ENCODE measurements at regions not wholly inside any gene's neighbourhood (a gene's known extent, or its start where the extent isn't known, plus 50 kb on each side); places are given as distances from the start of the nearest gene placed in this dataset.

DNA sequence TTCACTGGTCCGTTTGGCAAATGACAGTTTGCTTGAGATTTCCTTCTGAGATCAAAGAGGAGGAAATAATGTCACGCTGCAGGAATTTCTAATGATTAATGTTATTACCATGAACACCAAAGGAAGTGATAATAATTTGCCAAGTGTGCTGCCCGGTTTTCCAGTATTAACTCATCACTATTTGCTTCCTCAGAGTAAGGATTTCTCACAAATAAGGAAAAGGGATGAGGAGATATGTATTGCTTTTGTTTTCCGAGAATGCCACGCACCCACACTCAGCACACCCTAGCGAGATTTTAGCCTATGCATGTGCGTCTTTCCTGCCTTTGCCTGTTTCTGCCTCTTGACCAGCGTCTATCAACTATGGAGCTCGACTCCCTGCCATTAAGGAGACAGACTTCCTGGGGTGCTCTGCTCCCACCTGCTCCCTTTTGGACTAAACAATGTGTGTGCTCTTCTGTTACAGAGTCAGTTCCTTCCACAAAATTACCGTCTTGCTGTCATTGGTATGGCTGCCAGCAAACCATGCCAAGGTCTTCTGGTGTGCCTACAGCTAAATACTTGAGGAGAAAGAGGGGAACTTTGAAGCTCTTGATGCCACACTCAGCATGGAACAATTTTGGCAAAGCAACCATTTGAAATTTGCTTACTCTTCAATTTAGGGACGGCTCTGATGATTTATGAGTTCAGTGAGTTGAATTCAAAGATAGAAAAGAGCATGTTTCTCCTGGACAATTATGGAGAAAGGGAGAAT is 393.1 kb upstream of the ZFP42 start:
- DNase-seq (ENCODE audit: insufficient read length, low spot score) (no peak), FAIRE-seq (no peak)
- no peak for TF ChIP-seq POLR2A (IDR thresholded peaks at IDR 0.05; ENCODE audit: low read depth, low read length)

DNA sequence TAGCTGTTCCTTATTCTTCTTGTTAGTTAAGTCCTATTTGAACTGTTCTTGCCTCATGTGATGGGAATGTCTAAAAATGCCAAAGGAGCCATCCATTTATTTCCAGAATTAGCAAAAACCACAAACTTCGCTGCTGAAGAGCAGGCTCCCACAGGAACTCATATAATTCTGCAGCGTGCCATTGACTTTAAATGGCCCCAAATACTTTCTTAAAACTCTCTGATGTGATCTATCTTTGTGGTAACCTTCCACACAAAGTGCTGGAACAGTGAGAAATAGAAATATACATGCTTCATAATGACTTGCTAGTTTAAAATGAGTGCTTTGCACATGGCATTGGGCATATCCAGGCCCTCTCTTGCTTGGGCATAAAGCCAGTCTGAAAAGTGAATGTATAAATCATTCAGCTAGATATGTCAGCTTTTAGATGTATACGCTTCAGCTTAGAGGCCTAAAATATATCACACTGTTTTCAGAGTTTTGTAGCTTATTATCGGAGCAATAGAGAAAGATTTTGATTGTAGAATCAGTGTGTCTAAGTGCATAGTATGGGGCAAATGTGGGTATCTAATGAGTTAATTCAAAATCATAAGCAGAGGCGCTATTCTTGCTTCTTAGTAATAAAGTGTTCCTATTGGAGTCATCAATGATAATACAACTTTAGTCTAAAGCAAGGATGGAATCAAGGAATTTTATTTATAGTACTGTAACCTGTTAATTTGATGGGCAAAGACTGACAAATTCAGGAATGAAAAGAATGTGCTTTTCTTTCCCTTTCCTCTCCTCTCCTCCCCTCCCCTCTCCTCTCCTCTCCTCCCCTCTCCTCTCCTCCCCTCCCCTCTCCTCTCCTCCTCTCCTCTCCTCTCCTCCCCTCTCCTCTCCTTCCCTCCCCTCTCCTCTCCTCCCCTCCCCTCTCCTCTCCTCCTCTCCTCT is 392.2 kb upstream of the ZFP42 start:
- DNase-seq (ENCODE audit: insufficient read length, low spot score), result no peak
- no peak for TF ChIP-seq POLR2A (IDR thresholded peaks at IDR 0.05; ENCODE audit: low read depth, low read length)
- no peak for FAIRE-seq

DNA sequence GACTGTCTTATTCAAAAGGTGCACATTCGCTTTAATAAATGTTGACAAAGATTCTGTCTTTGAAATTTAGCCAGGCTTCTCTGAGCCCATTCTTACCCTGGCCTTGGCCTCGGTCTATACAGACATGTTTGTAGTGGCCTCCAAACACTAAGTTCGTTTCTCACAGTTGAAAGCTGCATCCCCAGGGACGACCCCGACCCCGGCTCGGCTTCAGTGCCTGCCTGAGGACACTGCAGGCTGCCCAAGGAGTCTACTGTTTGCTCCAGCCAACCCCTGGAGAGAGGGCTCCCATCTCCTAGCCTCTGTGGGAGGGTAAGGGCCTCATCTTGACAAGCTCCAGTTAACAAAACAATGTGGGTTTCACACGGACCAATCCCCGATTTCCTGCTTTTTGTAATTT is 390.6 kb upstream of the ZFP42 start:
- FAIRE-seq (no peak), DNase-seq (ENCODE audit: insufficient read length, low spot score) (no peak)
- no peak for TF ChIP-seq POLR2A (IDR thresholded peaks at IDR 0.05; ENCODE audit: low read depth, low read length)

DNA sequence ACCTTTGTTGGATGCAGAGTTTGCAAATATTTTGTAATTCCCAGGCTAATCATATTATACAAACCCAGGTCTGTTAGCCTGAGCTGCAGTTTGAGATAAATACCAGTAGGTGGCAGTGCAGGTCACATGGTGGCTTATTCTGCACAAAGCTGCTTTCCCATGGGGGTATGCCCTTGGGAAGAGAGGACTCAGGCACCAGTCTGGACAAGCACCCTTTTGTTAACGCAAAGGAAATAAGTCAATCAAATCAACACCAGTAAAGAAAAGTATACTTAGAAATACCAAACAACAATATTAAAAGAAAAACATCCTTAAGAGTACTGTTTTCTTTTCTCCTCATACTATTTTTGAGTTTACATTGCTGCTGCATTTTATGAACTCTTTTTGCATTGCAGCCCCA is 389.0 kb upstream of the ZFP42 start:
- no peak for TF ChIP-seq POLR2A (IDR thresholded peaks at IDR 0.05; ENCODE audit: low read depth, low read length)
- FAIRE-seq (no peak), DNase-seq (ENCODE audit: insufficient read length, low spot score) (peak; percentile 15)

DNA sequence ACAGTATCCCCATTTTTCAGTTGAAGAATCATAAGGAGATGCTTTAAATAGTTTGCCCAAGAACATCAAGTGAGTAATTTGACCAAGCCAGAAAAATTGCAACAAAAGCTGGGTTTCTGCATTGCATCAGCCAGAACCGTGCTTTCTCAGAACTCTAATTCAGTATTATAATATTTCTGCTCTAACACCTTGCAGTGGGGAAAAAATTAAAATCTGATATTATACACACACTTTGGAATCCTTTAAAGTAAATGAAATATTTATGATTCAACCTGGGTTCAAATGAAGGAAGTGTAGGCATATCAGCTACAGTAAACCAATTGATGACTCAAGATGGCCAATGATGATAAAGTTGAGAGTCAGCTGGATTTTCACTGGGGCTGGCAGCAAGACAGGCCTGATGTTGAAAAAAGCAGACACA is 387.6 kb upstream of the ZFP42 start:
- TF ChIP-seq POLR2A (IDR thresholded peaks at IDR 0.05; ENCODE audit: low read depth, low read length), result no peak
- DNase-seq (ENCODE audit: insufficient read length, low spot score) (no peak), FAIRE-seq (no peak)

DNA sequence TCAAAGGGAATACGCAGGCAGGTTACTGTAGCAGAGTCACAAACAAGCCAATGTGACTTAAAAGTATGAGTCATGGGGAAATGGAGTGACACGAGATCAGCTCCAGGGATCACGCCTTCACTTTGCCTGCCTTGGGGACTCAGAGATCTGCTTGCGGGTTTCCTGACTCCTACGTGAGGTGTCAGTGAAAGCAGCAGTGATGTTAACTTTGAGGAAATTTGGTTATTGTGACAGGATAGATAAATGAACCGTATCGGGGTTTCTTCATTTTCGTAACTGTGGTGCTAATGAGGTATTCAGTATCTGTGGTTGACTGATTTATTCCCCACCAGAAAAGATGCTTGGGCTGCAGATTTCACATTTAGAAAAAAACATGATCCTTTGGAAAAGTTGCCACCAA is 383.3 kb upstream of the ZFP42 start:
- no peak for DNase-seq (ENCODE audit: insufficient read length, low spot score)
- no peak for TF ChIP-seq POLR2A (IDR thresholded peaks at IDR 0.05; ENCODE audit: low read depth, low read length)
- no peak for FAIRE-seq

DNA sequence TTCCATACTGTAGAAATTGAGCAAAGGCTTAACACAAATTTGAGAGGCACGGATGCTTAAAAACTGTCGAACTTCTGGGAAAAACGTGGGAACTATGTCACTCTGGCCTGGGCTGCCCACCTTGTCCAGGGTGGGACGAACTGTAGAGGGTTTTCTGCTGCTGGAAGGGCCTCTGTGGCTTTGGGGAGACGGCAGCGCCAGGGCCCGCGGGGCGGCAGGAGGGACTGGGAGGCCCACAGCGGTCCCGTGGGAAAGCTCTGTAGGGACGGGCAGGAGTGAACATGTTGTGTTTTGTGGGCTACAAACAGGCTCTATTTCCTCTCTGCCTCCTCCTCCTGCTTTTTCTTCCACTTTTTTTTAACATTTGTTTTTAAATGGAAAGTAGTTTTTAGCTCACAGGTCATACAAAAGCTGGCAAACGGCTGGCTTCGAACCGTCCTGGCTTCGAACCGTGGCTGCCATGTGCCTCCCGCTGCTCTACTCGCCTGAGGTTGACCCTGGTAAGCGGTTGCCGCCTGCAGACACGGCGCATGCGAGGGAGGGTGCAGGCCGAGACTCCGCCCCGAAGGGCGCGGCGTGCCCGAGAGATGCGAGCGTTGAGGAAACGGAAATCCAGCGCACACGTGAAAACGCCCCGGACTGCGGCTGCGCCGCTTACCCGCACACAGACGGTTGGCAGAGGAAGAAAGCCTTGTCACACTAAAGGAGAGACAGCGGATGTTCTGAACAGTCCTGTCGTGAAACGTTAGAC is 382.3 kb upstream of the ZFP42 start:
- FAIRE-seq, result no peak
- DNase-seq (ENCODE audit: insufficient read length, low spot score), result no peak
- no peak for TF ChIP-seq POLR2A (IDR thresholded peaks at IDR 0.05; ENCODE audit: low read depth, low read length)

DNA sequence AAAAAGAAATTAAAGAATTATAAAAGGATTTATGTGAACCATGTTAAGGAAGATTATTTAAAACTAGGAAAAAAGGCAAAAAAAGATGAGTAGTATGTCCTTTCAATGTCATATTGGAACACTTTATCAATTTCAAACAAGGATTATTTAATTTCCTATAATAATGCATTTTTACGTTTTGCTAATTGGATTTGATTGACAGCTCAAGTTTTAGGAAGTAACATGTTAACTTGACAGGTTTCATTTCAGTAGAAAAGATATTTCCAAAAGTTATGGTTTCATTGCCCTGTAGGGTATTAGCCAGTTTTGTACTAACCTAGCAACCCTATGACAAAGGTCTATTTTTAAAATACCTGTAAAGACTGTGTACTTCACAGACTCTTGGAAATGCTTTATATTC is 379.6 kb upstream of the ZFP42 start:
- FAIRE-seq (no peak), DNase-seq (ENCODE audit: insufficient read length, low spot score) (no peak)
- TF ChIP-seq POLR2A (IDR thresholded peaks at IDR 0.05; ENCODE audit: low read depth, low read length), result no peak

DNA sequence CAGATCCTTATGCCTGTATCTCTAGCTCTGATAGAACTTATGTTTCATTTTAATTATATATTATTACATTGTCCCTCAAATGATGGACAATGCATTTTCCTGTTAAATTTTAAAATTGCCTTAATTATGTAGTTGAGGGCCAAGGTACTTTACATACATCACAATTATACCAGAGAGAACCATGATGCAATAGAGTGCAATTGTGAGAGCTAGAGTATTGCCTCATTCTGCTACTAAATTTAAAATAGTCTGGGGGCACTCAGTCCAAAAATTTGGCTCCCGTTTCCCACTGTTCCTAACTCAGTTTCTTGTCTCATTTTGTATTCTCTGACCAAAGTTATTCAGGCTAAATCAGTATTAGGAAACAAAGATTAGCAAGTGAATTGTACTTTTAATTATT is 378.5 kb upstream of the ZFP42 start:
- no peak for TF ChIP-seq POLR2A (IDR thresholded peaks at IDR 0.05; ENCODE audit: low read depth, low read length)
- DNase-seq (ENCODE audit: insufficient read length, low spot score) (no peak), FAIRE-seq (no peak)

DNA sequence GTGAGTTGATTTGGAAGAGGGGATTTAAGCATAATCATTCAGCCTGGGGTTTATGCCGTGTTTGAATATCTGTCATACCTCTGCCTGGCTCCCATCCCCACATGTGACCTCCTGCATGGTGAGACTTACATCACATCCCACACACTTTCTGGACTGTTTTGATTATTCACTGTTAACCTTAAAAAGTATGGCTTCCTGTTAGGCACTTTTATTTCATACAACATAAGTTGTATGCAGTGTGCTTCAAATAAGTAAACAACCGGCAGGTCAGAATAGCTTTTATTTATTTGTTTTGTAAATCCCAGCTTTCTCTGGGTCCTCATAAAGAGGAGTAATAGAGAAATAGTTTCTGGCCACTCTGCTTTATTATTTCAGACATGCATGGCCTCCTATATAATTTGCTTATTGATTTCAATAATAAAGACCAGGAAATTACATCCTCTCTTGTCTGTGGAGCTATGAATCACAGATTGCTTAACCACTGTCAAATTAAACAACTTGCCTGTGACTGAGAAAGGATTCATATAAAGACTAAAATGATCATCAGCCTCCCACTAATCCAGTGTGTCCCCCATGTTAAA is 376.8 kb upstream of the ZFP42 start:
- no peak for DNase-seq (ENCODE audit: insufficient read length, low spot score)
- no peak for TF ChIP-seq POLR2A (IDR thresholded peaks at IDR 0.05; ENCODE audit: low read depth, low read length)
- FAIRE-seq, result no peak

DNA sequence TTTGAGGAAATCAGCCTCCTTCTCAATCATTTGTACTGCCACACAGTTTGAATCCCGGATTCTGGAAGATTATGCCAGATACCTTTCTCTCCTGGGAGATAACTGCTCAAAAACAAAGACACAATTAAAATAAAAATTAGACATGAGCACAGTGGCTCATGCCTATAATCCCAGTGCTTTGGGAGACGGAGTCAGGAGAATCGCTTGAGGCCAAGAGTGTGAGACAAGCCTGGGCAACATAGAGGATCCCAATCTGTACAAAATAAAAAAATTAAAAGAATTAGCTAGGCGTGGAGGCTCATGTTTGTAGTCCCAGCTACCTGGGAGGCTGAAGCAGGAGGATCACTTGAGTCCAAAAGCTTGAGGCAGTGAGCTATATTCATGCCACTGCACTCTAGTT is 376.3 kb upstream of the ZFP42 start:
- DNase-seq (ENCODE audit: insufficient read length, low spot score) (no peak), FAIRE-seq (no peak)
- no peak for TF ChIP-seq POLR2A (IDR thresholded peaks at IDR 0.05; ENCODE audit: low read depth, low read length)

DNA sequence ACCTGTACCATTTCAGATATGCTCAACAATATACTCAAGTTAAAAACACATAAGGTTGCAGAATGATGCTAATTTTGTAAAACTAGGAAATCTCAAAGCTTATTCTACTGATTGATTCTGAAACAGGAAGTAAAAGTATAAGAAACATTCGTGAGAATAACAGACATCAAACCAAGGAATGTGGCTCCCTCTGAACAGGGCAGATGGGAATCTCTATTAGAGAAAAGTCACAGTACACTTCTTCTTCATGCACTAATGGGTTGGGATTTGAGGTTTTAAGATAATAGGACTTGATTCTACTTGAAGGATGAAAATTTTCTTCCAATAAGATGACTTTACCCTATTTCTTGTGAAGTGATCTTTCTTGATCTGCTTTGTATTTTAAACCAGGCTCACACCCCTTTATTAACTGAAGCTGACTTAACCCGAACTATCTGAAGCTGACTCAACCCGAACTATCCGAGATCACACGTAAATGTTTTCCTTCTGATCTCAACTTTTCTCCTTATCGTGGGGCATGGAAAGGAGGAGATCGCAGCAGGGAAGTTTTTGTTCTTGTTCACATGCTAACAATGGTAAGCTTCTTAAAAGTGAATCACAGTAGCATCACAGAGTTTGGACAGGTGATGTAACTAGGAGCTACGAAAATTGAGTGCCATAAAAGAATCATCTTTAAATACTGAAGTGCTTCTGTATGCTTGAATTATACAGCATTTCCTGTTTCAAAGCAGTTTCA is 363.1 kb upstream of the ZFP42 start:
- TF ChIP-seq POLR2A (IDR thresholded peaks at IDR 0.05; ENCODE audit: low read depth, low read length), result no peak
- DNase-seq (ENCODE audit: insufficient read length, low spot score), result no peak
- no peak for FAIRE-seq

DNA sequence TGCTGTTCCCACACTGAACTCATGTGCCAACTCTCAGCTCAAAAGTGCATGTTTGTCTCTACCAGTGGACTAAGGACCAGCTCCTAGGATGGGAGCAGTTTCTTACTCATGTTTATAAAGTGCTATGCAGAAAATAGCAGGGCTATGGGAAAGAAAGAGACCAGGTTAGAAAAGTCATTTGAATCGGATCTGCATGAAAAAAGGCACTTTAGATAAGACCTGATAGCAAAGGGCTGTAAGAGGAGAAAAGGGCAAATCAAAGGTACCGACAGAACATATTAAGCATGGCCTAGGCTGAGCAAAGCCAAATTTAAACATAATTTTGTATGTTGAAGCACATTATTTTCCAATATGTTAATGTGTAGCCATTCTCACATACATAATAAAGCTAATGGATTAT is 362.3 kb upstream of the ZFP42 start:
- FAIRE-seq, result no peak
- TF ChIP-seq POLR2A (IDR thresholded peaks at IDR 0.05; ENCODE audit: low read depth, low read length), result no peak
- no peak for DNase-seq (ENCODE audit: insufficient read length, low spot score)
